GM13976 (cell line): ENCODE measurements at regions not wholly inside any gene's neighbourhood (a gene's known extent, or its start where the extent isn't known, plus 50 kb on each side); places are given as distances from the start of the nearest gene placed in this dataset.

Source experiments
- DNase-seq: peaks from one replicate; pipeline ENCODE4 v3.0.0; 2012; ENCODE audit warnings: low spot score
- CTCF ChIP-seq: IDR thresholded peaks from 2 replicates; pipeline ENCODE4 v1.5.1; 2012; ENCODE audit warnings: borderline replicate concordance, mild to moderate bottlenecking; ENCODE audit not compliant: insufficient read depth; ENCODE audit errors: extremely low read depth, missing control alignments, control extremely low read depth
- in situ Hi-C: fragments of 300-500 bp; cut with MboI; formaldehyde crosslinking; loops from one replicate; pipeline ENCODE4 v1.12.0; 2022; ENCODE audit warnings: low sequenced_read_pairs, mixed read lengths, inconsistent platforms; ENCODE audit not compliant: unreplicated experiment

- TF ChIP-seq CTCF = no peak
- in situ Hi-C loops = no loop called here
Measured at GRCh38 chr4:29521281-29521680, 1198.9 kb upstream of the PCDH7 start.

GRCh38 chr4:29536745-29537144, 1183.4 kb upstream of the PCDH7 start:
- TF ChIP-seq CTCF = no peak
- in situ Hi-C loops = no loop called here
- no peak for DNase-seq

More at GRCh38 chr4:29521281-29521680, 1198.9 kb upstream of the PCDH7 start:
- DNase-seq = no peak

GRCh38 chr4:29538889-29539646, 1181.1 kb upstream of the PCDH7 start:
- TF ChIP-seq CTCF = no peak
- DNase-seq = no peak
- in situ Hi-C loops = no loop called here

GRCh38 chr4:29540439-29541102, 1179.6 kb upstream of the PCDH7 start:
- TF ChIP-seq CTCF = no peak
- in situ Hi-C loops = no loop called here
- DNase-seq = peak; percentile 11

- no peak for DNase-seq
- TF ChIP-seq CTCF = no peak
- in situ Hi-C loops = no loop called here
Measured at GRCh38 chr4:29541757-29542156, 1178.4 kb upstream of the PCDH7 start.

GRCh38 chr4:29549342-29549741, 1170.8 kb upstream of the PCDH7 start:
- in situ Hi-C loops = no loop called here
- DNase-seq = no peak
- TF ChIP-seq CTCF = no peak
